ENCODE measurements at regions not wholly inside any gene's neighbourhood (a gene's known extent, or its start where the extent isn't known, plus 50 kb on each side); places are given as distances from the start of the nearest gene placed in this dataset.

- TF ChIP-seq CTCF (IDR thresholded peaks at IDR 0.05): no peak
- TF ChIP-seq ZFX (IDR thresholded peaks at IDR 0.05; ENCODE audit: borderline replicate concordance): no peak
- no peak overlapping the region for H3K27ac ChIP-seq
Observed at GRCh38 chr6:6816716-6817115, 228.2 kb downstream of the LY86 start.

GRCh38 chr6:6818078-6818639, 229.6 kb downstream of the LY86 start:
- no peak for TF ChIP-seq ZFX (IDR thresholded peaks at IDR 0.05; ENCODE audit: borderline replicate concordance)
- no peak for TF ChIP-seq CTCF (IDR thresholded peaks at IDR 0.05)

GRCh38 chr6:6820641-6821238, 232.2 kb downstream of the LY86 start:
- no peak overlapping the region for H3K27ac ChIP-seq

More at GRCh38 chr6:6818078-6818639, 229.6 kb downstream of the LY86 start:
- H3K27ac ChIP-seq: no peak overlapping the region

GRCh38 chr6:6821639-6822261, 233.2 kb downstream of the LY86 start:
- TF ChIP-seq ZFX (IDR thresholded peaks at IDR 0.05; ENCODE audit: borderline replicate concordance) (no peak), CTCF (IDR thresholded peaks at IDR 0.05) (no peak)

More at GRCh38 chr6:6820641-6821238, 232.2 kb downstream of the LY86 start:
- TF ChIP-seq ZFX (IDR thresholded peaks at IDR 0.05; ENCODE audit: borderline replicate concordance) (no peak), CTCF (IDR thresholded peaks at IDR 0.05) (no peak)

GRCh38 chr6:6823030-6823429, 234.5 kb downstream of the LY86 start:
- TF ChIP-seq CTCF (IDR thresholded peaks at IDR 0.05): no peak
- H3K27ac ChIP-seq: no peak overlapping the region

More at GRCh38 chr6:6821639-6822261, 233.2 kb downstream of the LY86 start:
- no peak overlapping the region for H3K27ac ChIP-seq

- H3K27ac ChIP-seq: no peak overlapping the region
Observed at GRCh38 chr6:6823568-6824224, 235.2 kb downstream of the LY86 start.

More at GRCh38 chr6:6823568-6824224, 235.2 kb downstream of the LY86 start:
- TF ChIP-seq CTCF (IDR thresholded peaks at IDR 0.05): no peak
- no peak for TF ChIP-seq ZFX (IDR thresholded peaks at IDR 0.05; ENCODE audit: borderline replicate concordance)

Measured in 22Rv1 (cell line).